HG03378 (cell line): ENCODE measurements at regions not wholly inside any gene's neighbourhood (a gene's known extent, or its start where the extent isn't known, plus 50 kb on each side); places are given as distances from the start of the nearest gene placed in this dataset.
"Not testable (repeated sequence)": the region's sequence is repeated elsewhere in the genome, so short reads cannot be mapped to it uniquely, and the experiment has no call there.

Experiments used
- ATAC-seq: cut with Tn5 transposase; IDR thresholded peaks from one replicate; pipeline ENCODE4 v1.9.1; 2021; ENCODE audit warnings: mild to moderate bottlenecking, moderate library complexity; ENCODE audit not compliant: unreplicated experiment

DNA sequence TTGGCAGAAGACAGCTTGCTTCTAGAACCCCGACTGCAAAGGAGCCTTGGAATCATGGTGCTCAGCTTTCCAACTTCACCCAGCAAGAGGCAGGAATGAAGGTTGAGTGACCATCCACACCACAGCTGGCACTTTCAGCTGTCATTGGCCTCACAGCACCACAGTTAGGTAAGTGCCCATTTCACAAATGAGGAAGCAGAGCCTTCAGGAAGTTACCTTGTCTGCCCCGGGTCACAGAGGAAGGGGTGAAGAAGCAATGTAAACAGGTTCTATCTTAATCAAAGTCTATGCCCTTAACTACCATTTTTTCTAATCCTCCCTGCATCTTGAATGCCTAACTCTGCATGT lies 156.0 kb downstream of the GLUL start:
- ATAC-seq, result no peak

DNA sequence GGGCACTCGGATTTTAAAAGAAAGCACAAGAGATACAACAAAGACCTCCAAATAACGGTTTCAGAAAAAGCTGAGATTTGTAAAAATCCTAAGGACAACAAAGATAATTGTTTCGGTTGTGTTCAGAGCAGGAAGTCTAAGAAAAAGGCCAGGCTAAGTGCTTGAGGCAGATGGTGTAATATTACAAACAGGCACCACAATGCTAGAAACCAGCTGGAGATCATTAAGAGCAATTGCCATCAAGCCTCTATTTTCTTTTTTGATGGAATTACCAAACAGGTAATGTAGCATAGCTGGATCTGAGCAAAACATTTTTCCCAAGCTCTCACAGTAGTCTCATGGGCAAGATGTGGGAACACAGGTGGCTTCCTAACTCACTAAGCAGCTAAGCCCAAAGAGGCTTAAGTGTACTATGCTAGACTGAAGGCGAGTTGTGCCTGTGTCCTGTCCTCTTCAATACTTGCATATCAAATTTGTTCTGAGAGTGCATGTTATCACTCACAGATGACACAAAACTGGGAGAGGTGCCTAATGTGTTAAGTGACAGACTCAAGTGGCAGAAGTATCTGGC lies 161.6 kb downstream of the GLUL start:
- ATAC-seq, result no peak

GRCh38 chr1:182229451-182229850 lies 162.1 kb downstream of the GLUL start:
- ATAC-seq, result no peak

- ATAC-seq, result no peak
These were observed 163.6 kb downstream of the GLUL start for GRCh38 chr1:182227864-182228547.

DNA sequence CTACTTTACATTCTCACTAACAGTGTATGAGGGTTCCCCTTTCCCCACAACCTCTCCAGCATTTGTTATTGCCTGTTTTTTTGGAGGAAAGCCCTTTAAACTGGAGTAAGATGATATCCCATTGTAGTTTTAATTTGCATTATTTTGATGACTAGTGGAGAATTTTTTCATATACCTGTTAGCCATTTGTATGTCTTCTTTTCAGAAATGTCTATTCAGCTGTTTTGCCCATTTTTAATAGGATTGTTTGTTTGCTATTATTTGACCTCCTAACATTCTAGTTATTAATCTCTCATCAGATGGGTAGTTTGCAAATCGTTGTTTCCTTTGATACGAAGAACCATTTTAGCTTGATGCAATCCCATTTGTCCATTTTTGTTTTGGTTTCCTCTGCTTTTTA lies 165.0 kb downstream of the GLUL start:
- ATAC-seq, result no peak

DNA sequence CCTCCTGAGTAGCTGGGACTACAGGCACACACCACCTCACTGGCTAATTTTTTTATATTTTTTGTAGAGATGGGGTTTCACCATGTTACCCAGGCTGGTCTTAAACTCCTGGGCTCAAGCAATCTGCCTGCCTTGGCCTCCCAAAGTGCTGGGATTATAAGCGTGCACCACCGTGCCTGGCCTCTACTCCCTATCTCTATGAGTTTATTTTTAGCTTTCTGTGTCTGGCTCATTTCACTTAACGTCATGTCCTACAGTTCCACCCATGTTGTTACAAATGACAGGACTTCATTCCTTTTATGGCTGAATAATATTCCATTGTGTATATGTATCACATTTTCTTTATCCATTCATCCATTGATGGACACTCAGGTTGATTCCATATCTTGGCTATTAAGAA lies 164.2 kb upstream of the ZNF648 start:
- ATAC-seq, result not testable (repeated sequence)

GRCh38 chr1:182221990-182222389 lies 160.5 kb upstream of the ZNF648 start:
- ATAC-seq, result not testable (repeated sequence)

GRCh38 chr1:182221367-182221766 lies 159.9 kb upstream of the ZNF648 start:
- ATAC-seq, result not testable (repeated sequence)

- ATAC-seq, result no peak
These were observed 156.5 kb upstream of the ZNF648 start for GRCh38 chr1:182217967-182218366.

GRCh38 chr1:182217071-182217470 lies 155.6 kb upstream of the ZNF648 start:
- no peak for ATAC-seq

DNA sequence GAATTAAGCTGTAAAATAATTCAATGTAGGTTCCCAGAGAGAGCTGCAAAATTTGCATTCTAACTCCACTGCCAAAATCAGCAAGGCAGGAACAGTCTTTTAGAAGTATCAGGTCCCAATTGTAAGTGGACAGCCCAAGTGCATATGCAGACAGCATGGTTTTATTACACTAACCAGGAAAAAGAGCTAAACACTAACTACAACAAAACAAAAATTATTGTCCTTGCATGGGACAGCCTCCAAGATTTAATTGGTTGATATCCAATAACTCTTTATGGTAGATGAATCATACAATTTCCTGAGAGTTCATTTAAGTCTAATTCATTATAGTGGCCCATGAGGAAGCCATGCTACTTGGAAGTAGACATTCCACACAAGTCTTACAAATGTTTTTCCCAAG lies 154.3 kb upstream of the ZNF648 start:
- ATAC-seq, result no peak

- ATAC-seq, result no peak
These were observed 151.7 kb upstream of the ZNF648 start for GRCh38 chr1:182213163-182213562.

DNA sequence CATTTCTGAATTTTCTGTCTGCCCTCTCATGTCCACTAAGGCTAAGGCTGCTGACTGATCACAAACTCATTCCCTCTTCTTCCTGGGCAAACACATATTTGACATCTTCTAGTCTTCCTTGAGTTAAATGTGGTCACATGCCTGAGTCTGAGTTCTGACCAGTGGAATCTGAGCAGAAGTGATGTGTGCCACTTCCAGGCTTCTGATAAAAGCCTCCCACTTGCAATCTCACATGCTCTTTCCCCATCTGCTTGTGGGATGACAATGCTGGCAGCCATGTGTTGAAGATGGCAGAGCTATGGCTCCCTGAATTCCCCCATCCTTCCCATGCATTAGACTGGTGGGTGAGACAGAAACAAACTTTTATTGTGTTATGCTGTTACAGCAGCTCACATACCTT lies 149.9 kb upstream of the ZNF648 start:
- no peak for ATAC-seq

DNA sequence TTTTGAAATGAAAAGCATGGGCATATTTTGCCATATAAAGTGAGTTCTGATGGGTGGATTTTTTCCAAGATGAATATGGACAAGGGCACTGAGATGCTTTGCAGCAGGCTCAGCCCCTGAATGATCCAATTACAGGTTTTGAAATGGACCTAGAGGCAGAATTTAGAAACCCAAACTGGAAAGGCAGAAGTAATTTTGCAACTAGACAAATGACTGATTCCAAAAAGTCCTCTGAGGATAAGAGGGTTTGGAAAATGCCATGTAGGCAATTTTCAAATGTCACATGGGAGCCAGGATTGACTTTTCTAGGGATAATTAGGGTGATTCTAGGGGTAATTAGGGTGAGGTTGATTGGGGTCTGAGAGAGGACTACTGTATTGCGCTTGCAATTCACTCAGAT lies 148.9 kb upstream of the ZNF648 start:
- ATAC-seq, result no peak

DNA sequence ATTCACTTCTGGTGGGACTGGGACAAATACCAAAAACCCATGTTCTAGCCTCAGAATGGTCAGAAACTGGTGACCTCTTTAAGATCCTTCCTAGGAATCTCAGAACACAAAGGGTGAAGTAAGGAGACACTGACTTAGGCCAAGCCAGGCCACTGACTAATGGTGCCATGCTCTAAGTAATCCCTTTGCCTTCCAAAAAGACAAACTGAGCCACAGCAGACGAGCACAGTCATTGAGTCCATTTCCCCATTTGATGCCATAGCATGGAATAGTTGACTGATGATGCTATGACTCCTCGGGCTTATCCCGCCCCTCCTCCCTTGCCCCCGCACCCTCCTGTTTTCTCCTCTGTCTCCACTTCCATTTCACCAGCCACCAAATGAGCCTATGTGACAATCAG lies 145.8 kb upstream of the ZNF648 start:
- no peak for ATAC-seq

- no peak for ATAC-seq
These were observed 145.2 kb upstream of the ZNF648 start for GRCh38 chr1:182206626-182207239.

- ATAC-seq, result no peak
These were observed 144.0 kb upstream of the ZNF648 start for GRCh38 chr1:182205351-182206022.

GRCh38 chr1:182203191-182203875 lies 141.8 kb upstream of the ZNF648 start:
- no peak for ATAC-seq

GRCh38 chr1:182201490-182201889 lies 140.0 kb upstream of the ZNF648 start:
- ATAC-seq, result not testable (repeated sequence)

DNA sequence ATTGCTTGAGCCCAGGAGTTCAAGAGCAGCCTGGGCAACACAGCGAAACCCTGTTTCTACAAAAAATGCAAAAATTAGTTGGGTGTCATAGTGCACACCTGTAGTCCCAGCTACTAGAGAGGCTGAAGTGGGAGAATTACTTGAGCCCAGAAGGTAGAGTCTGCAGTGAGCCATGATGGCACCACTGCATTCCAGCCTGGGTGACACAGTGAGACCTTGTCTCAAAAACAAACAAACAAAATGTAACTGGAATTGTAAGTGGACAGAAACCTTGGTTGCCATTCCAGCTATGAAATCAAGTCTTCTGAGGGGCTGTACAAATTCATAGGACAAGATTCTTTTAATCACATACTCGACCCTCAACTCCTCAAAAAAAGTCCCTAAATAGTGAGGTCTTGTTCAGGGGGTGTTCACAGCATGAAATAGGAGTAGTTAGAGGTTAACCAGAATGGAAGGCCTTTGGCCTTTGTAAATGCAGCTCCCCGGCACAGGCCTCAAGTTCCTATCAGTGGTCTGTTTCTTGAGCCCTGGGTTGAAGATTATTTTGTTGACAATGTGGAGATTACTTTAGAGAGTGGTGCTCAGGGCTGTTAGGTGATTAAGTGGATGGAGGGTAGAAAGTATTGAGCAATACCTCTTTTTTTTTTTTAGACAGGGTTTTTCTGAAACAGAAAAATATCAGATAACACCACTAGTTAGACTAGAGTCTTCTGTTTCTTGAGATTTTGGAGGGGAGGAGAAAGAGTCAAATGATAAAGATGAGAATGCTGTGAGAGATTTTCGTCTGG lies 138.7 kb upstream of the ZNF648 start:
- no peak for ATAC-seq
